Gastroesophageal sphincter (tissue), 4 donors: ENCODE measurements at regions not wholly inside any gene's neighbourhood (a gene's known extent, or its start where the extent isn't known, plus 50 kb on each side); places are given as distances from the start of the nearest gene placed in this dataset.

Experiments
- ATAC-seq: fragments of 150-250 bp; one replicate; pipeline ENCODE4 v1.9.1; 2016; ENCODE audit warnings: mild to moderate bottlenecking, moderate library complexity
- H3K27ac ChIP-seq, 4 donors: fragments of 200-600 bp; sonication (generic) in 3 of 4; 1 replicate in 3 of 4; 2 replicates in 1 of 4; pipeline ENCODE4 v1.5.1; 2016 to 2019
- H3K27me3 ChIP-seq: fragments of 200-600 bp; sonication (generic); one replicate; pipeline ENCODE4 v1.5.1; 2019
- H3K36me3 ChIP-seq, 2 donors: fragments of 200-600 bp; sonication (generic); one replicate each; pipeline ENCODE4 v1.5.1; 2019; ENCODE audit warnings: control low read depth in 1 of 2
- H3K4me1 ChIP-seq, 3 donors: fragments of 200-600 bp; sonication (generic); 1 replicate in 2 of 3; 2 replicates in 1 of 3; pipeline ENCODE4 v1.5.1; 2016 to 2019; ENCODE audit warnings: control low read depth in 2 of 3
- H3K4me3 ChIP-seq, 2 donors: fragments of 200-600 bp; sonication (generic); one replicate each; pipeline ENCODE4 v1.5.1; 2019; ENCODE audit warnings: mild to moderate bottlenecking in 1 of 2, moderate library complexity in 1 of 2
- H3K9me3 ChIP-seq, 3 donors: fragments of 200-600 bp; sonication (generic); one replicate each; pipeline ENCODE4 v1.5.1; 2017 to 2019; ENCODE audit warnings: control low read depth in 2 of 3
- CTCF ChIP-seq, 4 experiments: fragments of 200-600 bp in 2 of 4; fragments of 450-650 bp in 2 of 4; sonication (generic) in 1 of 4; IDR thresholded peaks; one replicate each; pipeline ENCODE4 v1.5.1; 2017 to 2019; ENCODE audit warnings: antibody characterized with exemption in 4 of 4, mild to moderate bottlenecking in 2 of 4, moderate library complexity in 2 of 4
- EP300 ChIP-seq: sonication (generic); formaldehyde crosslinking; IDR thresholded peaks from one replicate; pipeline ENCODE4 v1.6.1; 2017; ENCODE audit warnings: antibody characterized with exemption, mild to moderate bottlenecking
- POLR2A ChIP-seq, 2 donors: fragments of 450-650 bp; IDR thresholded peaks; one replicate each; pipeline ENCODE4 v1.6.1; 2017; ENCODE audit warnings: antibody characterized with exemption in 2 of 2, mild to moderate bottlenecking in 2 of 2, moderate library complexity in 1 of 2
- POLR2AphosphoS5 ChIP-seq: sonication (generic); formaldehyde crosslinking; IDR thresholded peaks from one replicate; pipeline ENCODE4 v1.6.1; 2017; ENCODE audit warnings: antibody characterized with exemption
- WGBS, 2 donors: methylation state at CpG; one replicate each; pipeline ENCODE4 v1.1.5; 2018; ENCODE audit warnings: low coverage in 1 of 2; 5-methylcytosine and 5-hydroxymethylcytosine counted together

- no peak for ATAC-seq
- H3K36me3 ChIP-seq = no peaks in the 10 kb centered on the region
- H3K27me3 ChIP-seq = peaks cover 56% of the 10 kb centered on the region
- H3K9me3 ChIP-seq = no peaks in the 10 kb centered on the region
- H3K4me1 ChIP-seq = no peaks in the 10 kb centered on the region
- H3K4me3 ChIP-seq = no peak overlapping the region
- TF ChIP-seq CTCF (IDR thresholded peaks at IDR 0.05) (no peak), EP300 (no peak), POLR2A (IDR thresholded peaks at IDR 0.05) (no peak), POLR2AphosphoS5 (no peak)
- H3K27ac ChIP-seq = no peak overlapping the region
- 64 to 66% methylated on average over 9 to 11 of the region's 17 CpGs for WGBS, 2 donors
These were observed 189.1 kb downstream of the GOLGA6L6 start for GRCh38 chr15:20352241-20353200.

- peaks cover 0 to 8% (median 2%) of the 10 kb centered on the region in 3 donors for H3K9me3 ChIP-seq
- no peak overlapping the region for H3K27ac ChIP-seq
- H3K4me3 ChIP-seq = no peak overlapping the region
- no peaks in the 10 kb centered on the region for H3K36me3 ChIP-seq
- peaks cover 56% of the 10 kb centered on the region for H3K27me3 ChIP-seq
- WGBS, 2 donors = 58 to 71% methylated on average over 7 to 8 of the region's 9 CpGs
- no peak for TF ChIP-seq CTCF (IDR thresholded peaks at IDR 0.05)
- no peak for TF ChIP-seq POLR2A (IDR thresholded peaks at IDR 0.05)
- no peak for TF ChIP-seq EP300
- TF ChIP-seq POLR2AphosphoS5 = no peak
- no peaks in the 10 kb centered on the region for H3K4me1 ChIP-seq
- ATAC-seq = no peak
These were observed 190.1 kb downstream of the GOLGA6L6 start for GRCh38 chr15:20351448-20351971.

- no peak for ATAC-seq
- H3K4me3 ChIP-seq = no peak overlapping the region
- 73 to 80% methylated on average over 1 to 12 of the region's 13 CpGs for WGBS, 2 donors
- no peaks in the 10 kb centered on the region for H3K4me1 ChIP-seq
- H3K27me3 ChIP-seq = peaks cover 55% of the 10 kb centered on the region
- no peaks in the 10 kb centered on the region for H3K36me3 ChIP-seq
- TF ChIP-seq EP300 = no peak
- TF ChIP-seq POLR2A (IDR thresholded peaks at IDR 0.05) = no peak
- no peak for TF ChIP-seq POLR2AphosphoS5
- no peak overlapping the region for H3K27ac ChIP-seq
- peaks cover 0 to 19% (median 3%) of the 10 kb centered on the region in 3 donors for H3K9me3 ChIP-seq
These were observed 191.7 kb downstream of the GOLGA6L6 start for GRCh38 chr15:20349774-20350498.

- 40 to 82% methylated on average over 1 to 8 of the region's 18 CpGs for WGBS, 2 donors
- no peak overlapping the region for H3K4me3 ChIP-seq
- no peak overlapping the region for H3K27ac ChIP-seq
- H3K4me1 ChIP-seq = no peaks in the 10 kb centered on the region
- peaks cover 0 to 19% (median 3%) of the 10 kb centered on the region in 3 donors for H3K9me3 ChIP-seq
- ATAC-seq = no peak
- no peaks in the 10 kb centered on the region for H3K36me3 ChIP-seq
- peaks cover 54% of the 10 kb centered on the region for H3K27me3 ChIP-seq
- TF ChIP-seq EP300 = no peak
These were observed 192.5 kb downstream of the GOLGA6L6 start for GRCh38 chr15:20348900-20349773.

- 81 to 84% methylated on average over 8 to 13 of the region's 13 CpGs for WGBS, 2 donors
- ATAC-seq = no peak
- Histone ChIP-seq H3K4me1 (no peaks in the 10 kb centered on the region), H3K36me3 (no peaks in the 10 kb centered on the region), H3K9me3 (peaks cover 0 to 19% (median 3%) of the 10 kb centered on the region in 3 donors), H3K27ac (no peak overlapping the region), H3K27me3 (peaks cover 54% of the 10 kb centered on the region), H3K4me3 (no peak overlapping the region)
- TF ChIP-seq EP300 = no peak
These were observed 193.2 kb downstream of the GOLGA6L6 start for GRCh38 chr15:20348291-20348899.
